ENCODE measurements at regions not wholly inside any gene's neighbourhood (a gene's known extent, or its start where the extent isn't known, plus 50 kb on each side); places are given as distances from the start of the nearest gene placed in this dataset.

DNA sequence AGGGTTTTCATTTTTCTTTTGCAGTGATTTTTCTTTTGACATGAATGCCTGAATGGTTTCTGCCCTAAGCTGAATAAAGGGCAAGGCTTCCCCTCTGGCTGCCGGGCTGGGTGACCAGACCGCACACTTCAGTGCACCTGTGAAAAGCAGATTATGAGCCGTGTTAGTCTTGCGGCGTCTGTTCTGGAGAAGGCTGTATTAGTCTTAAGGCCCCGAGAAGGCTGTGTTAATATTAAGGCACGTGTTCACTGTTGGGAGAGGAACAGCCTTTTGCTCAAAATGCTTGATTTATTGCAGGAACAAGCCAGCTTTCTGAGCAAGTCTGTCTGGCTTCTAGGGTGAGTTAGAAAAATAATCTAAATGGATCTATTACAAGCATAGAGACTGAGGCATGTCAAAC lies 54.7 kb upstream of the DNAH14 start:
- TF ChIP-seq CTCF (IDR thresholded peaks at IDR 0.05): no peak
- TF ChIP-seq POLR2A (IDR thresholded peaks at IDR 0.05): no peak
